ENCODE measurements at regions not wholly inside any gene's neighbourhood (a gene's known extent, or its start where the extent isn't known, plus 50 kb on each side); places are given as distances from the start of the nearest gene placed in this dataset.

- TF ChIP-seq ZNF292 (tag by site-specific recombination; IDR thresholded peaks at IDR 0.05; ENCODE audit: borderline replicate concordance, low read depth) (no peak), ZNF501 (tag by site-specific recombination; IDR thresholded peaks at IDR 0.05) (no peak), YY1 (tag by site-specific recombination; IDR thresholded peaks at IDR 0.05) (no peak), CTCF (tag by site-specific recombination; IDR thresholded peaks at IDR 0.05) (no peak), ATF2 (tag by site-specific recombination; IDR thresholded peaks at IDR 0.05; ENCODE audit: low read depth) (no peak), KLF16 (tag by site-specific recombination; IDR thresholded peaks at IDR 0.05) (no peak), ZNF404 (tag by site-specific recombination; IDR thresholded peaks at IDR 0.05) (no peak), SALL2 (tag by site-specific recombination; IDR thresholded peaks at IDR 0.05; ENCODE audit: borderline replicate concordance) (no peak), GLI4 (tag by site-specific recombination; IDR thresholded peaks at IDR 0.05) (no peak), ZNF138 (tag by site-specific recombination; IDR thresholded peaks at IDR 0.05; ENCODE audit: borderline replicate concordance) (no peak), ZNF19 (tag by site-specific recombination; IDR thresholded peaks at IDR 0.05; ENCODE audit: low read depth) (no peak), ZNF707 (tag by site-specific recombination; IDR thresholded peaks at IDR 0.05) (no peak), GLIS2 (tag by site-specific recombination; IDR thresholded peaks at IDR 0.05) (no peak)
These were observed 82.0 kb upstream of the SLC39A10 start for GRCh38 chr2:195575016-195575415.
